A673 (cell line): ENCODE measurements at regions not wholly inside any gene's neighbourhood (a gene's known extent, or its start where the extent isn't known, plus 50 kb on each side); places are given as distances from the start of the nearest gene placed in this dataset.
"Not testable (repeated sequence)": the region's sequence is repeated elsewhere in the genome, so short reads cannot be mapped to it uniquely, and the experiment has no call there.

Experiments used
- BruUV-seq: library from RNA; stranded (reverse); fragments of 400-500 nt; replicated peaks from 2 replicates; lab custom pipeline; 2021; lab: Mats Ljungman, UMichigan
- CTCF ChIA-PET: fragments of 300-600 bp; sonication (Branson Sonifier 250); formaldehyde crosslinking; loops from one replicate; lab custom pipeline; 2022; ENCODE audit warnings: antibody characterized with exemption; lab: Charles Lee
- POLR2A ChIA-PET: fragments of 300-600 bp; sonication (Branson Sonifier 250); formaldehyde crosslinking; loops from one replicate; lab custom pipeline; 2022; ENCODE audit warnings: antibody characterized with exemption; ENCODE audit not compliant: low non-redundant PET; lab: Charles Lee
- DNase-seq: peaks from one replicate; pipeline ENCODE4 v3.0.0-alpha.2; 2015; ENCODE audit warnings: low spot score
- H3K27ac ChIP-seq: fragments of 200-600 bp; sonication (generic); 2 replicates; pipeline ENCODE4 v1.5.1; 2016; ENCODE audit warnings: mixed run types, low read depth, mild to moderate bottlenecking, mixed read lengths, antibody characterized with exemption, low read length; ENCODE audit not compliant: poor library complexity, severe bottlenecking
- H3K27me3 ChIP-seq: fragments of 200-600 bp; sonication (generic); replicated peaks from 2 replicates; pipeline ENCODE4 v1.6.1; 2017; ENCODE audit warnings: mixed run types, low read depth, mild to moderate bottlenecking, mixed read lengths, antibody characterized with exemption, low read length; ENCODE audit not compliant: insufficient read depth, poor library complexity
- H3K36me3 ChIP-seq: fragments of 200-600 bp; sonication (generic); 2 replicates; pipeline ENCODE4 v1.6.1; 2016; ENCODE audit warnings: mixed run types, mild to moderate bottlenecking, mixed read lengths, antibody characterized with exemption, low read length; ENCODE audit not compliant: insufficient read depth, poor library complexity, severe bottlenecking
- H3K4me1 ChIP-seq: fragments of 200-600 bp; sonication (generic); 2 replicates; pipeline ENCODE4 v1.6.1; 2017; ENCODE audit warnings: mixed run types, mild to moderate bottlenecking, mixed read lengths, antibody characterized with exemption, low read length; ENCODE audit not compliant: insufficient read depth, poor library complexity, severe bottlenecking
- H3K4me3 ChIP-seq: fragments of 200-600 bp; sonication (generic); 2 replicates; pipeline ENCODE4 v1.5.1; 2016; ENCODE audit warnings: low read depth, mixed run types, mild to moderate bottlenecking, mixed read lengths, low read length; ENCODE audit not compliant: poor library complexity, severe bottlenecking
- H3K9me3 ChIP-seq: fragments of 200-600 bp; sonication (generic); 2 replicates; pipeline ENCODE4 v1.6.1; 2016; ENCODE audit warnings: mixed run types, low read depth, mild to moderate bottlenecking, mixed read lengths, antibody characterized with exemption, low read length; ENCODE audit not compliant: poor library complexity, severe bottlenecking
- CTCF ChIP-seq: fragments of 300-800, 200-600 bp; sonication (generic); conservative IDR thresholded peaks from 2 replicates; pipeline ENCODE4 v1.5.1; 2017; ENCODE audit warnings: low read depth, mild to moderate bottlenecking, antibody characterized with exemption, low read length, moderate library complexity, mixed read lengths
- EZH2 ChIP-seq: fragments of 200-600 bp; sonication (generic); IDR thresholded peaks from 2 replicates; pipeline ENCODE4 v1.6.1; 2017; ENCODE audit warnings: borderline replicate concordance, low read depth, mild to moderate bottlenecking, mixed read lengths, antibody characterized with exemption, low read length; ENCODE audit not compliant: poor library complexity, severe bottlenecking
- intact Hi-C: fragments of 100-400 bp; cut with micrococcal nuclease; formaldehyde crosslinking; loops from one replicate; pipeline ENCODE4 v1.10.0; 2022; ENCODE audit not compliant: unreplicated experiment

- no TSS peak for BruUV-seq
- Histone ChIP-seq H3K27me3 (no peaks in the 10 kb centered on the region), H3K27ac (no peak overlapping the region), H3K9me3 (peaks cover 6% of the 10 kb centered on the region), H3K4me1 (no peaks in the 10 kb centered on the region), H3K36me3 (no peaks in the 10 kb centered on the region), H3K4me3 (no peak overlapping the region)
- TF ChIP-seq CTCF (no peak), EZH2 (no peak)
- ChIA-PET CTCF (interaction anchor here (0.6 kb wide), 1 partner anchor 780 kb away, joined by 3 read pairs; no protein-coding TSS in a partner anchor), POLR2A (no interaction called here)
- no peak for DNase-seq
- intact Hi-C loops = no loop called here
These were observed 152.9 kb upstream of the ANKFN1 start for GRCh38 chr17:56000411-56000810.

- H3K9me3 ChIP-seq, DNase-seq, BruUV-seq, H3K36me3 ChIP-seq, H3K27ac ChIP-seq, POLR2A ChIA-PET, CTCF ChIA-PET, H3K27me3 ChIP-seq, H3K4me3 ChIP-seq, intact Hi-C loops, H3K4me1 ChIP-seq: not testable (repeated sequence)
These were observed 150.6 kb upstream of the ANKFN1 start for GRCh38 chr17:56002656-56003055.

- Histone ChIP-seq H3K27ac (no peak overlapping the region), H3K9me3 (no peaks in the 10 kb centered on the region), H3K27me3 (peaks cover under 1% of the 10 kb centered on the region), H3K4me1 (no peaks in the 10 kb centered on the region), H3K36me3 (no peaks in the 10 kb centered on the region), H3K4me3 (no peak overlapping the region)
- ChIA-PET POLR2A (no interaction called here), CTCF (no interaction called here)
- TF ChIP-seq EZH2 (no peak), CTCF (no peak)
- no peak for DNase-seq
- intact Hi-C loops = no loop called here
- no TSS peak for BruUV-seq
These were observed 143.3 kb upstream of the ANKFN1 start for GRCh38 chr17:56009795-56010651.
